Fibroblast of skin of right quadriceps (primary cell): ENCODE measurements at regions not wholly inside any gene's neighbourhood (a gene's known extent, or its start where the extent isn't known, plus 50 kb on each side); places are given as distances from the start of the nearest gene placed in this dataset.
A peak's percentile ranks its signal among the peaks of the same experiment; 100 is the strongest.

Source experiments
- DNase-seq: peaks from one replicate; pipeline ENCODE4 v3.0.0-alpha.2; 2013

- DNase-seq, result peak; percentile 19
Observed at GRCh38 chr1:82227306-82228095, 426.8 kb downstream of the ADGRL2 start.

DNA sequence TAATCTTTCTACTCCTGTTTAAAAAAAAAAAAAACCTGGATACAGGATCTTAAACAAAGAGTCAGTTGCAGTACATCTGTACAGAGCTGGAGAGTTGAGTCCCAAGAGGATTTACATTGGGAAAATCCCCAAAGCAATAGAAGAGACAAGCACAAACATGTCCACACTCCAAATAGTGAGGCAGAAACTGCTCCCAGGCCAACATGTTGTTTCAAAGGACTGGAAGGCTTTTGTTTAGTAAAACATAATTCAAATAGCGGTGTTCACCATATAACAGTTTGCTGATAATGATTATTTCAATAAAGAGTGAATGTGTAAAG is 425.4 kb downstream of the ADGRL2 start:
- DNase-seq, result peak; percentile 17

DNA sequence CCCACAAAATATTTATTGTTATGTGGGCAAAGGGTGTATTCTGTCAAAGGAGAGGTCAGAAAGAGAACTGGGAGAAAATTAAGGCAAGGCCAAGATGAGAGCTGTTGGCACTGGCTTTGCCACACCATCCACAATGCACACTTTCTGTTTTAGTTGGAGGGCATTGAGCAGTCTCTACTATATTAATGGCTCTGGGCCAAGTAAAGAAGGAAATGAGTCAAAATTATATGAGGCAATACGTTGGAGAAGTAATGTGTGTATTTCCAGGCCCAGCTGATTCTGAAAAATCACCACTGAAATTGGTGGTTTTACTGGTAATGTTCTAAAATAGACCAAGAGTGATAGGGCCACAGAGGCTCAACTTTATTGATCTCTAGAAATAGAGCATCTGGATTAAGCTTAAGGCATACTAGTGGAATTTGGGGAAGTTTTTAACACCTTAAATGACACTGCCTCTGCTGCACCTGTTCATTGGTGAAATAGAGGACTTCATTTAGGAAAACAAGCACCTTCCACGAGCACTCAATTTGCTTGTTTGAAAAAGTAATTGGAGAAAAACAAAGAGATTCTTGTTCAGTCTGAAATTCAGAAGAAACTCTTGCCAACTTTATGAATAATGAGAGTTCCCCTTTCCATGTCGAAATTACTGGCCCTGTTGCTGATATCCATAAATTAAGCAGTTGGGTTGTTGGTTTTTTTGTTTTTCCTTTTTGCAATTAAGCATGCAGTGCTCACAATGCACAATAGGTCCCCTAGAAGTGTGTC is 424.9 kb downstream of the ADGRL2 start:
- peak; percentile 57 for DNase-seq

DNA sequence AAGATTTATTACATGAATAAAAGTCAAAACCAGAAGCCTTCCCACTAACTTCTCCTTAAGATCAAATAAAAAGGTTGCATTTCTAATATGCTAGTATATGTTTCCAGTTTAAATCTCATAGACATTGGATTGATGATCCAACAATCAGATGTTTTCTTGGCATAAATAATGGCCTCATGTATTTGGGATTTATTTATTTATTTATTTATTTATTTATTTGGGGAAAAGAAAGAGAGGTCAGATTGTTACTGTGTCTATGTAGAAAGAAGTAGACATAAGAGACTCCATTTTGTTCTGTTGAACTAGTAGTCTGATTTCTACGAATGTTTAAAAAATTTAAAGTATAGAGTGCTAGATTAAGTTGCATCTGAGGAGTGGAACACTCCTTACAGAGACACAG is 422.4 kb downstream of the ADGRL2 start:
- DNase-seq, result no peak

DNA sequence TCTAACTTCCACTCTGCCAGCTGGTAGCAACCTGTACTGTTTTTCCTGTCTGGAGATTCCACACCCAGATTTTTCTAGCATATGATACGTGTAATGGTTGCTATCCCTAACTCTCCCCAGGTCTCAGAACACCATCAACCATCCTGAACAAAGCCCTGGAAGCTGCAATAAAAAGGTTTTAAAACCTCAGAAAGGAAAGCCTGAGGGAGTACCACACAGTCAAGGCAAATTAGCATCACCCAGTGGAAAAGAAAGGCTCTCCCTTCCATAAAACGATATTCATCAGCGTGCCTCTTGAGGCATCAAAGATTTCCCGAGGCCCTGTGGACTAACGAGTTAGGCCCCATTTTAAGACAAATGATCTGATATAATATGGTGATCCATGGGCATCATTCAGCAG is 421.0 kb downstream of the ADGRL2 start:
- DNase-seq, result no peak

DNA sequence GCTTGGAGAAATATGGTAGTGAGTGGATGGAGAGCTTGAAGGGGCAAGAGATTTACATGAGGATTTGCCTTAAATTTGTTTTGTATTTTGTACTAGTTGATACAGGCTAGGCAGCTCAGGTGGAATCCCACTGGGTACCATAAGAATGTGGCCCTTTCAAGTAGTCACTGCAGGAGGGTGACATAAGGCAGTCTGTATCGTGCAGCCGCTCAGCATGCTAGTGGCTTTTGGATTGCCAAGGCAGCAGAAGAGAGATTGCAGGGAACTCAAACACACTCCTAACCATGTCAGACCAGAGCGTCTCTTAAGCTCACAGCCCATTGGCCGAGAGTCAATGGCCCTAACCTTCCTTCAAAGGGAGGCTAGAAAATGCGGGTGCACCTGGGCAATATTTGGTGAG is 420.0 kb downstream of the ADGRL2 start:
- DNase-seq, result no peak

DNA sequence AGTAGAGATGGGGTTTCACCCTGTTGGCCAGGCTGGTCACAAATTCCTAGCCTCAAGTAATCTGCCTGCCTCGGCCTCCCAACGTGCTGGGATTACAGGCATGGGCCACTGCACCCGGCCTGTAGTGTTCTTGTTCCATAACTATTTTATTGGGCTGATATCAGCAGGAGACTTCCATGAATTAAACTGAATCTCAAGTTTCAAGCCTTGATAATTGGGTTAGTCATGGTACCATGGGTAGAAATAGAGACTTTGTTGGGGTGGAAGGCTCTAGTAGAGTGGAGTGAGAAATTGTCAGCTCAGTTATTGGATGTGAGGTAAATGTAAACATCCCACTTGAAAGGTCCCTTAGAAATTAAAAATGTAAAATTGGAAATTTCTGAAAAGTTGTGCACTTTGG is 419.1 kb downstream of the ADGRL2 start:
- DNase-seq, result no peak

DNA sequence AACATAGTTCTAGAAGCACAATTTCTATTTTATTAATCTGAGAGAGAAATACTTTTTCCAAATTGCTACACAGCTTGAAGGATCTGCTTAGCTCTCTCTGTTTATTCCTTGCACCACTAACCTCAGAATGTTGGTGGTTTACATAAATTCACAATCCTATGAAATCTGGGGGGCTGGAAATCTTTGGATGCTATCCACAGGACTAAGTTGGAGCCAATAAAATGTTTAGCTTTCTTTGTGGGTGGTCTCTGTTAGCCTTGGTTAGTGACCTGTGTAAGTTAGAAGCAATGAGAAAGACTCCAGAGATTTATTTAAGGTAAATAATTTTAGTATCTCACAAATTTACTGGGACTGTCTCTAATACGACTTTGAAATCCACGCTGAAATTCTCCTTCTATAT is 418.1 kb downstream of the ADGRL2 start:
- DNase-seq, result peak; percentile 18

DNA sequence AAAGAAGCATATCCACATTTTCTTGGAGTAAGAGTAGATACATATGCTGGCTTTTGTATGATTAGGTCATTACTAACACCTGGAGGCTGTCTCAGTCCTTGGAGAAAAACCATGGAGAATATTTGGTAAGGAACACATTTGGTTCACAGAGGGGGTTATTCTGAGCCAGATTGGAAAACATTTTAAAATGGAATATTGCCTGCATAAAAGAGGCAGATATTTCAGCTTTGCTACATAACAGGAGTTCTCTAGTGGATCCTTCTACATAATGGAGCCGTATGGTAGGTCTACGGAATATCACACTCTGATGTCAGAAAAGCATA is 415.1 kb downstream of the ADGRL2 start:
- no peak for DNase-seq

DNA sequence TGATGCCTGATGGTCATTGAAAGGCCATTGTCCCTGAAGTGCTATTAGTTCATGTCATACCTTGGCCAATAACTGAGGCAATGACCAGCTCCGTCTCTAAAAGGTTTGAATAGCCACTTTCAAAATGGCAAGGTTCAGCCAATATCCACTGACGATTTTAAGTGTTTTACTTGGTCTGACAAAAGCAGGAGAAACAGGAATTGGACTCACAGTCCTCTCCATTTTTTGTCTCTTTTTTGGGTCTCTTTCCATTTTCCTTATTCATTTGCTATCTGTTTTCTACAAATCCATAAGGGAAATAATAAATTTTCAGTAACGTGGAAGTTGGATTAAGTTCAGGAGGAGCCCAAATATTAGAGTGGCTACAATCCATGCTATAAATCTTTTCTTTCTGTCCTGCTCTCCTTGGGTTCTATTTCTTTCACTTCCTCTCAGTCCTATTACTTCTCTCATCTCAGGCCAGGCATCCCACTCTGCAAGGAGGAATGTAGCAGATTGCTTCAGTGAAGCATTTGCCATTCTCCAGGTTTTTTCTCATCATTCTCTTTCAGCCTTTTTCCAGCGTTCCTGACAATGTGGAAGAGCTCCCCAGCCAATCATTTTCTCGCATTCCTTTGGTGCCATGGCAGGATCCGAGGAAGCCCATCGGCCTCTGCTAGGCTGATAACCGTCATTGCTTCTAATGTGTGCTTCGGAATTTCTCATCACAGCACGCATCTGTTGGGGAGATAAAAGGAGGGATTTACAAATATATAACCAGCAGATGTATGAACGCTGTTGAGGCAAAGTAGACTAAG is 414.5 kb downstream of the ADGRL2 start:
- DNase-seq, result peak; percentile 3

DNA sequence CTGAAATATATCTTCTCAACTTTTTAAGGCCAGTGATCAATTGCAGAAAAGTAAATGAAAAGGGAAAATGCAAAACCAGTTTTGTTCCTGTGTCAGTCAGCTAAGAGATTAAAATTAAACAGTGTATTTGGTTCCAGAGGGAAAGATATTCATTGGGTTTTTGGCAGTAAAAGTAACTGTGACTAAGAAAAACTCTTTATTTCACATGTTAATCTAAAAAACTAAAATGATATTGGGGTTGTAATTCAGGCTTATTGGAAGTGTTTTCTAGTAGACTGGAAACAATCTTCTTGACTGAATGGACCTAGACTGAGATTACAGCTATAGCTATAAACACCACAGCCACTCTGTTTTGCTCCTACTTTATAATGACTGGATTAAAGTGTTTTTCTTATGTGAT is 413.9 kb downstream of the ADGRL2 start:
- DNase-seq, result no peak

- no peak for DNase-seq
Observed at GRCh38 chr1:82197606-82198005, 396.9 kb downstream of the ADGRL2 start.

GRCh38 chr1:82195245-82195644 is 394.5 kb downstream of the ADGRL2 start:
- DNase-seq, result no peak

- peak; percentile 13 for DNase-seq
Observed at GRCh38 chr1:82185084-82185483, 384.4 kb downstream of the ADGRL2 start.

DNA sequence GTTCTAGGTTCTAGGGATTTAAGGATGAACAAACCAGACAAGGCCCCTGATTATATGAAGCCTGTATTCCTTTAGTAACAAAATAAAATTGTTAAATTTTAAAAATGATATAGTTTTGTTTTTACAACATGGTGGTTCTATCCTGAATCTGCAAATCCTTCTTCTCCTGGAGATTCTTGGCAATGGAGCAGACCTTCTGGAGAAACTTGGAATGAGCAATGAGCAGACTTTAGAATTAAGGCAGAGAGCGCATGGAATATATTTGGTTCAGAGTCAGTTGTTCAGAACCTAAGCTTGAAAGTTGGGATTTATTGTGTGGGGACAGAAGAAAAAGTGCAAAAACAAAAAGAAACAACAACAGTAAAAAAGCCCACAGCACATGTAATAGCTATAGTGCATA is 381.1 kb downstream of the ADGRL2 start:
- no peak for DNase-seq

DNA sequence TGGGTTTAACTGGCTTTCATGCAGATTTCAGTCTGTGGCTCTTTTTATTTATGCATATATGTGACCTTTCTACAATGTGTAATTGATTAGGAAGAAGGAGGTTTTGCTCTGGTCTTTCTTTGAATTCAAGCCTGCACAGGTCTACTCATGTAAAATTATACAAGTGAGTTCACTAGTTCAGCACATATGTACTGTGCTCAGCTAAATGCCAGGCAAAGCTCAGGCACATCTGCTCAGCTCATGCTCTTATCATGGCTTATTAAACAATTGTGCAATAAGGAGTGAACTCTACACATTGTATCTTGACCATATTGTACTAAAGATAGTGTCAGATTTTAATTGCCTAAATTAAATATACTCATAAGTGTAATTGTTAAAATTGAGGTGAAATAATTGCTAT is 378.4 kb downstream of the ADGRL2 start:
- DNase-seq, result no peak

DNA sequence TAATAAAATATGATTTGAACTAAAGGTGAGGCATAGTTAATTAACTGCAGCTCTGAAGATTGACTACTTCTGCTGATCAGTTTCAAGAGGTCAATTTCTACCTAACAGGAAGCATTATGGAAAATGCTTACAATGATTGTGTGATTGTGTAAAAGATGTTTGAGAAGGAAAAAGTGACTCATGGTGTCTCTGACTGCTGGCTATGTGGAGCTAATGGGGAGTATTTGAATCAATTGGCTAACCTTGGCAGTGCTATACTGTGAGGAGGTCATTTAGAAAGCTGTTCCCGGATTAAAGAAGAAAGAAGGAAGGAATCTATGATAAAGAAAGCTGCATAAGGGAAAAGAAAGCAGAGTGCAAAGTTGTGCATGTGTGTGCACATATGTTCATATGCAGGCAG is 376.5 kb downstream of the ADGRL2 start:
- DNase-seq, result peak; percentile 21

GRCh38 chr1:82171955-82172354 is 371.2 kb downstream of the ADGRL2 start:
- no peak for DNase-seq

GRCh38 chr1:82168482-82168881 is 367.7 kb downstream of the ADGRL2 start:
- no peak for DNase-seq

GRCh38 chr1:82165304-82165703 is 364.6 kb downstream of the ADGRL2 start:
- no peak for DNase-seq

DNA sequence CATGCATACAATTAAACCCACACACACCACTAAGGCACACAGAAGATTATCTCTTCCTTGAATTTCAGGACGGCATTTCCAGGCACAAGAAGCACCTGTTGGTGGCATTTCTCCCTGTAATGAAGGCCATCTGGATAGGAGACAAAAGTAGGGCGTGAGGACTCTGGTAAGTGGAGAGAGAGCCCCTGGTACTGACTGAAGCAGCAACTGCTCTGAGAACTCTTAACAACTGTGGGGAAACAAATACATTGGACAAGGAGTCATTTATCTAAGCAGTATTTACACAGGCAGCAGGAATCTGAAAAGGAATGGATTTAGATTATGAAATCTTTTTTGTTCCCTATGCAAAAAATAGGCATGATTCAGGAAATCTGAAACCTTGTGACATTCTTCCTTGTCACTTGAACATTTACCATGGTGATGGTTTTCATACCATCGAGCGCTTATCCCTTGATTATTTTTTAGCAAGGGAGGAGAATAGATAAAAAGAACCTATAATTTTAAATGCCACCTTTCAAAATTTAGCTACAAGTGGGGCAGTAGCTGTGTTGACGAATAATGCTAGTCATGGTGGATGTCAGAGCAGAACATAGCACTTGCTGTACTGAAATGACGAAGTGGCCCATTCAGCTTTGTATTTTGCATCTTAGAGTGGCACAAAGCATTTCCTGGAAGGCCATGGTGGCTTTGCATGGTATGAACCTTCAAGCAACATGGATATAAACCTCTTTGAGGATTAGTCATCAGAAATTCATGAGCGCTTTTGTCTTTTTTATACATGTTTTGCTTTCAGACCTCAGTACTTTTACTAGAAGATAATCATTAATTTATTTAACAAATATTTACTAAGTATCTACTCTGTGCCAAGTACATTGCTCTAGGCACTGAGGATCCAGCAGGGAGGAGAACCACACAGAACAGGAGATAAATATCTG is 362.0 kb downstream of the ADGRL2 start:
- DNase-seq, result peak; percentile 25

GRCh38 chr1:82161700-82162141 is 361.0 kb downstream of the ADGRL2 start:
- peak; percentile 61 for DNase-seq

DNA sequence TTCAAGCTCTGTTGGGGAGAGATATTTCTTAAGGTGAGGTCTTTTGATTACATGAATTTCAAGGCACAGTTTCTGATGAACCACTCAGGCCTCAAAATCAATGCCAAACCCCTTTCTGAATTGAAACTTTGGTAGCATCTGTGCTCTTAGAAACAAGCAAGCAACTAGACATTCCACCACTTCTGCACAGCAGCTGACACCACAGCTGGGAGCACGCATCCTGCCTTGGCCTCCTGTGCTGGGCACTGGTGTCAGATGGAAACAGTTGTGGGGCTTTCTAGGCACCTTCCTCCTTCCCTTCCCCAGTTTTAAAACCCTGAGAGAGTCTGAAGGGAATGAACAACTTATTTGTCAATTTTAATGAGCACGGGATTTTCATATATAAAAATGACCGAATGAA is 360.2 kb downstream of the ADGRL2 start:
- DNase-seq, result no peak
